ENCODE measurements at regions not wholly inside any gene's neighbourhood (a gene's known extent, or its start where the extent isn't known, plus 50 kb on each side); places are given as distances from the start of the nearest gene placed in this dataset.

GRCh38 chr5:174834081-174834480 lies 109.7 kb downstream of the MSX2 start:
- DNase-seq = no peak

DNA sequence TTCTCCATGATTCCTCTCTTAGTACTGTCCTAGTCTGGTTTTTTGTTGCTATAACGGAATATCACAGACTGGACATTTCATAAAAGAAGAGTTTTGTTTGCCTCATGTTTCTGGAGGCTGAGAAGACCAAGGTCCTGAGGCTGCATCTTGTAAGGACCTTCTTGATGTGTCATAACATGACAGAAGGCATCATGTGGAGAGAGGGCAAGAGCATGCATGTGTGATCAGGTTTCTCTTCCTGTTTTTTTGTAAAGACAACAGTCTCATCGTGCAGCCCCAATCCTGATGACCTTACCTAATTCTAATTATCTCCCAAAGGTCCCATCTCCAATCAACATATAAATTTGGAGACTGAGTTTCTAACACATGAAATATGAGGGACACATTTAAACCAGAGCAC lies 108.4 kb downstream of the MSX2 start:
- no peak for DNase-seq

DNA sequence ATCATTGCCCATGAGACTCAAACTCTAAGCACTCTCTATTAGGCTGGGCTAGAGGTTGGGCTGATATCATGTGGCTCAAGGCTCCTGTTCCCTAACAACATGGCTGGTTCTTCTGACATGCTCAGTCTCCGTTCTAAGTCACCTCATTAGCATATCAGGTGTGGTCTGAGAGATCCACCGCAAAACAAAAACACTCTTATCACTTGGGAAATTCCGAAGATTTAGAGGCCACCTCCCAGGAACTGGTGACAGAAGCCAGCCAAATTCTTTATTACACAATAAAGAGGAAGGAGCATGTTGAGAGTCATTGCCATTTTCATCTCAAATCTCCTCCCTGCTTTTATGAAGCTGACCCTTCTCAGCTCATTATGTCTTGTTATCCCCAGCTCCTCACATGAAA lies 107.6 kb downstream of the MSX2 start:
- no peak for DNase-seq

- no peak for DNase-seq
Measured at GRCh38 chr5:174831031-174831660, 106.8 kb downstream of the MSX2 start.

DNA sequence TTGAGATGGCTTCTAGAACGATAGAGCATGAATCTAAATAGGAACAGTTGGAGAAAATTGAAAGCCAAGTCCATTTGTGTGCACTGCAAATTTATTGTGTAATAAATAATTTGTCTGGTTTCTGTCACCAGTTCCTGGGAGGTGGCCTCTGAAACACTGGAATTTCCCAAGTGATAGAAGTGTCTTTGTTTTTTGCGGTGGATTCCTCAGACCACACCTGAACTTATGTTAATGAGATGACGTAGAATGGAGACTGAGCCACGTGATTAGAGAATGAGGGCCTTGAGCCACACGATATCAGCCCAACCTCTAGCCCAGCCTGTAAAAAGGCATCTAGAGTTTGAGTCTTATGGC lies 105.1 kb downstream of the MSX2 start:
- no peak for DNase-seq

GRCh38 chr5:174828804-174829510 lies 104.6 kb downstream of the MSX2 start:
- no peak for DNase-seq

- DNase-seq = no peak
Measured at GRCh38 chr5:174827558-174827957, 103.2 kb downstream of the MSX2 start.

DNA sequence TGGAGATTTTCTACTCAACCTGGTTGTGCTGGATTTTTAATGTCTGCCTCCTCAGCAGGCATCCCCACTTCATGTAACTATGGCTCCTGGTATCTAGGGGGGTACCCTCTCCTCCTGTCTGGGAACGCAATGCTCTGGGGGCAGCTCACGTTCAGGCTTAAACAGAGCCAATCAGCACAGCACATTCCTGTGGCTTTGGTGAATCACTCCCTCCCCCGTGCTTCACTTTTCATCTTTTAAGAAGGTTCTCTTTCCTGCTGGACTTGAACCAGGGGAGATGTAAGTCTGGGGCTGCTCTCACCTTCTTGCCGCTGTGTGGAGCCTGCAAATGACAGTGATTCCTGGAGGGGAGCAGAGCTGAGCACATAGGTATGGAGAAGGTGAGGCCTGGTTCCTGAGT lies 101.2 kb downstream of the MSX2 start:
- no peak for DNase-seq

DNA sequence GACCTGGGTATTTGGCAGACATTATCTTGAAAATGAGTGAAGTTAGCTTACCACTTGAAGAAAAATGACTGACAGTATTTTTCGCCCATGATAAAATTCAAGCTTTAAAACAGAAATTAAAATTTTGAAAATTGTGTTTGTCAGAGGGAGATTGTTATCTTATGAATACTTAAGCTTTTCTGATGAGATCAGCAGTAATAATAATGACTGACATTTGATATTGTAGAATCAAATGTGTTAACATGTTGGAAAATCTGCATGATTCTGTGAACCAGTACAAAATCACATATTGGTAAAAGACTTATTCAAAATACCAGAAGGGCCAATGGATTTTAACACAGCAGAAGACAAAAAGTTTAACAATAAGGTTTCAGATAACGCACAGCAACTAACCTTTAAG lies 94.0 kb downstream of the MSX2 start:
- DNase-seq = no peak

DNA sequence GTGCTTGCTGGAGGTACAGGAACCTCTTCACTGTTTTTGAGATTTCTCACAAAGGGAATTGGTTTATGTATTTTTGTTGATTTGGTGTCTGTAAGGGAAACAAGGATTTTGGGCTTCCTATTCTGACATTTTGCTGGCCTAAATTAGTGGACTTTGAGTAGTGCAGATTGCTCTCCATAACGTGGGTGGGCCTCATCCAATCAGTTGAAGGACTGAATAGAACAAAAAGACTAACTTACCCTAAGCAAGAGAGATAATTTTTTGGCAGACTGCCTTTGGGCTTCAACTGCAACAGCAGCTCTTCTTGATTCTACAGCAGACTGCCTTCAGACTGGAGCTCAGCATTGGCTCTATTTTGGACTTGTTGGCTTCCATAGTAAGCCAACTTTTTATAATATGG lies 93.2 kb downstream of the MSX2 start:
- no peak for DNase-seq

GRCh38 chr5:174816858-174817257 lies 92.5 kb downstream of the MSX2 start:
- DNase-seq = no peak

GRCh38 chr5:174811438-174811837 lies 87.1 kb downstream of the MSX2 start:
- DNase-seq = no peak

DNA sequence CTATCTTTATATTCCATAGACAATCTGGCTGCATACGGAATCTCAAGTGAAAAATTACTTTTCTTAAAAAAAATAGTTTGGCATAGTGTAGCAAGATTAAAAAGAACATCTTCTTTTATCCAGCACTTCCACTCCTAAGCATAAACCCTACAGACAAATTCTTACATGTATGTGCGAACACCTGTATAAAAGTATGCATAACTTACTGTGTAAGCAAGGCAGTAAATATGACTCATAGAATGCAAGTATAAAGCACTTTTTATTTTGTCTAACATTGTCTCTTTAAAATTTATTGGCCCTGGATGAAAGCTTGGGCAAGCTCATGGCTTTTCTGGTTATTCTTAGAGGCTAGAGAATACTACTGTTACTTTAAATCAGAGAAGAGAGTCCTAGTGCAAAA lies 86.4 kb downstream of the MSX2 start:
- DNase-seq = no peak

DNA sequence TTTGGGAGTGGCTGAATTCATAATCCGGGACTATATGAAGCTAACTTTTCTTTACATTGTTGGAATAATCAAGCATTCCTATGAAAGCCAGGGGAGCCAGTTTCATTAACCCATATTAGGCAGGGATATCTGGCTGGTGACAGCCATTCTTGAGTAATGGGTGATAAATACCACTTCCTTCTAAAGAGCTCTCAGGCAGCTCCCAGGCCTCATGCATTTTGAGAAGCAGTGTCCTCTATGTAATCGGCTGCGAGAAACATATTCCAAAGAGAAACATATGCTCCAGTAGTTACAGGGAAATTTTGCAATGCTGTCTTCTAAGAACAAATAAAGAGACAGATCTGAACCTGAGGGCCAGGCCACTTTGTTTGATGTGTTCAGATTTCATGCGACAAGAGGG lies 83.1 kb downstream of the MSX2 start:
- no peak for DNase-seq

DNA sequence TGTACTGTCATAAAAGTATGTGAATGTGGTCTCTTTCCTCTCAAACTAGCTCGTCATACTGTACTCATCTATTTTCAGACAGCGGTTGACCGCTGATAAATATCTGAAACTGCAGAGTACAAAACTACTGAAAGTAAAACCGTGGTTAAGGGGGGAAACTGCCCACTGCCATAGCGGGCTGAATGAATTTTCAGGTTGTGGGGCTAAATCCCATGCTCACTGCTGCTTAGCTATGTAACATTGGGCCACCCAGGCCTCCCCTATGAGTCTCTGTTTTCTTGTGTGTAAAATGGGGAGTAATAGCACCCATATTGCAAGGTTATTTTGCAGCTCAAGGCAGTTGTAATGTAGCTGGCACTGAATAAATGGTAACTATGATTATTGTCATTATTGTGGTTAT lies 82.3 kb downstream of the MSX2 start:
- no peak for DNase-seq

DNA sequence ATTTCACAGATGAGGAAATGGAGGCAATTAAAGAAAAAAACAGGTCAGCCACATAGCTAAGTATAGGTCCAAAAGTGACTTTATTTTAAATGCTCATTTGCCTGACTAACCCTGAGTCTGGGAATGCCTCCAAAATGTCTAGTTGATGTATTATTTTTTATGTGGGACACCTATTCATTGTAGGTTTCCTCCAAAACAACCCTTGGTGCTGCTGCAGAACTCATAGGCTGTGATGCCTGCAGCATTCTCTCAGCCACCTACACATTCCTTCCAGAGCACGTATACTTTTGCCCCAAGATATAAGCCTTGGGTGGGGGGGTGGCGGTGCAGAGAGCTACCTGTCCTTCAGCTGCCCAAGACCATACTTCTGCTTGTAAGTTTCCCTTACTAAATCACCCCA lies 77.4 kb downstream of the MSX2 start:
- no peak for DNase-seq

DNA sequence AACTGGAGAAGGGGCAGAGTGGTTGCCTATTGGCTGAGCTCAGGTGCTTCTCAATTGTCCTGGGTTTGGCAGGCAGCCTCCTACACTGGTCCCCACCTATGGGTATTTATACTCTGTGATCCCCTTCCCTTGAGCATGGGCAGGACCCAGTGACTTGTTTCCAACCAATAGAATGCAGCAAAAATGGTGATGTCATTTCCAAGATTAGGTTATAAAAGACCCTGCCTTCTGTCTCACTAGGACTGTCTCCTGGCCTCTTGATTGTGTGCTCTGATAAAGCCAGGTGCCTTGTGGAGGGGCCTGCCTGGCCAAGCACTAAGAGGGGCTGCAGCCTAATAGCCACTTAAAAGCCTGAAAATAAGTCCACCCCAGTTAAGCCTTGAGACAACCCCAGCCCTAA lies 76.1 kb downstream of the MSX2 start:
- no peak for DNase-seq

DNA sequence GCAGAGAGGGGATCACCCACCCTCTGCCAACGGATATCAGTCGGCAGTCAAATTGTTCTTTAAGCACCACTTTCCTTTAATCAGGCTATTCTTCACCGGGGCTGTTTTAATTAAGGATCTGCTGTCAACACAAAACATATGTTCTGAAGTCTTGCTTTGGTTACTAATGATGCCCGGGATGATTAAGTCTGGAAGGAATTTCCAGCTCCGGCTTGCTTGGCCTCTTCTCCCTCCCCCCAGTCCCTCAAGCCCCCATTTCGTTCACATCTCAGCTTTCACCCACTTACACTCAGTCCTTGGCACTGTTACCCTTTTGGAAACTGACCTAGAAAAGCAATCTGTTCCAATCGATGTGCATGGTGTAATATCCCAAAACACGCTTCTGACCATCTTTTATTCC lies 74.7 kb downstream of the MSX2 start:
- DNase-seq = no peak

GRCh38 chr5:174798551-174798951 lies 74.2 kb downstream of the MSX2 start:
- no peak for DNase-seq

DNA sequence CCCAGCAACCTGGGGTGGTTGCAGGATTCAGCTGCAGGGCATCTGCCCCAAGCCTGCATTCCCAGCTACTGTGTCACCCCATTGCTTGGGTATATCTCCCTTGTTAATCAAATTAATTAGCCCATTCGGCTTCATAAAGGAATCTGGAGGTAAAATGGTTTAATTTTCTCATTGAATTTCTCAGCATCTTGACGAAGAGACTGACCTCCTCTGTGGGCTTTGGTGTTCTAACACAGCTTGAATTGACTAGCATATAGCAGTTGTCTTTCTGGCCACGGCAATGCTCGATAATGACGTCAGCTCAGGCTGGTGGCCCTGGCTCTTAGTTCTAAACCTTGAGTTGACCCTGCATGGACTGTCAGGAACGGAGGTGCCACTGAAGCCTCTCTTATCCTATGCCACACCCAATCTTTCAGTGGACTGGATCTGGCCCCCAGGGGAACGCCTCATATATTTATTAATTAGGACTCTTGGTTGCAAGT lies 72.4 kb downstream of the MSX2 start:
- no peak for DNase-seq

GRCh38 chr5:174794931-174795672 lies 70.7 kb downstream of the MSX2 start:
- no peak for DNase-seq

DNA sequence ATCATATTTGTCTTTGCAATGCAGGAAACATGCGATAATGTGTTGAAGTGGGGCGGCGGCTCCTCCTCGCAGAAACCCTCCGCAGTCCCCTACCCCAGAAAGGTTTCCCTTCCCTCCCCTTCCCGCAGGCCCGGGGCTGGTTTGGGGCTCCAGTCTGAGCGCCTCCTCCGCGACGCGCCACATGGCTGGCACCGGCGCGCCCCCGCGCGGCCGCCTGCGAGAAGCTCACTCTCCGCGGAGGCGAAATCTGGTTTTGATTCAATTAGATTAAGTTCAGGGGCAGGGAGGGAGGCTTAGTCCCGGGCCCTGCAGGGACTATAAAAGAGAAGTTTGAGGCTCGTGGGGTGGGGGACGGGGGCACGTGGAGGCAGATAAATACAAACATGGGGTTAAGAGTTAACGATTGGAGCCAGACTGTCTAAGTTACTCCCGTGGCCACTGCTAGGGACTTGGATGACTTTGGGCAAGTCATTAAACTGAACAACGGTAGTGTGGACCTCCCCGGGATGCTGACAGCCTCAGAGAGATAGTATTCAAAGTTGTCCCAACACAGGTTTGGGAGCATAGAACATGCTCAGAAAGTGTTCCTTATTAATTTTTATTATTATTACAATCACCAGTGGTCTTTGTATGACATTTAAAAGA lies 69.4 kb downstream of the MSX2 start:
- DNase-seq = peak; percentile 28

- DNase-seq = no peak
Measured at GRCh38 chr5:174793076-174793475, 68.7 kb downstream of the MSX2 start.

Measured in occipital lobe (tissue), 1 donor.